NCI-H1930 (cell line): ENCODE measurements at regions not wholly inside any gene's neighbourhood (a gene's known extent, or its start where the extent isn't known, plus 50 kb on each side); places are given as distances from the start of the nearest gene placed in this dataset.
"Not testable (repeated sequence)": the region's sequence is repeated elsewhere in the genome, so short reads cannot be mapped to it uniquely, and the experiment has no call there.

Experiments used
- DNase-seq, 2 experiments: peaks; one replicate each; lab custom pipeline; 2025; lab: John Stamatoyannopoulos, UW

DNA sequence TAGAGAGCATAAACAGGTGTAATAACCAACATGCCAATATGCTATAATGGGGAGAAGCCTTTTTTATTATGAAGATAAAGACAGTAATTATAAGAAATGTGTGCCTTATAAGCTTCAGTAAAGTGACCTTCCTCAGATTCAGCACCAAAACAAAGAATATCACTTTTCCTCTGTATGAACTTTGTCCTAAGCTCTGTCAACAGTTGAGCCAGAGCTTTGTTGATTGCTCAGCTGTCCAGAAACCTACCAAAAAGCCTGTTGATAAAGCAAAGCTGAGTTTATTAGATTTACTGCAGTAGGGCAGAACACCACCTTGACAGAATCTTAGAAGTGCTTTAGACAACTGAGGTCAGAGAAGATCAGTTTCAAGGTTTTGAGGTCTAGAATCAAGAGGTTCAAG lies 635.3 kb downstream of the EDEM1 start:
- DNase-seq: no peak

DNA sequence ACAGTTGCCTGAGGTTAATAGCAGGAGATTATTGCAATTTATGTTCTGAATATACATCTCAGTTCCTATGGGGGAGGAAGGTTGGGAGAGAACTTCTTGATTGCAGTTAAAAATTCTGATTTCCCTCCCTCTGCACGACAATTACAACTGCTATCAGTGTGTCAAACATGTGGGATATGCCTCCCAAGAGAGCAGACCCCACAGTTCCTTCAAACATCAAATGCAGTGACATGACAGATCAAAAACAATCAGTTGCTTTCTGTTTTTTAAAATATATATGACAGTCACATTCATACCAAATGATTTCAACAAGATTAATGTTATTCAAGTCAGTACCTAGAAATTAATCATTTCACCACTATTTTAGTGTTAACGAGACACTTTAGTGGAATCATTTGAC lies 639.0 kb downstream of the EDEM1 start:
- DNase-seq: no peak

DNA sequence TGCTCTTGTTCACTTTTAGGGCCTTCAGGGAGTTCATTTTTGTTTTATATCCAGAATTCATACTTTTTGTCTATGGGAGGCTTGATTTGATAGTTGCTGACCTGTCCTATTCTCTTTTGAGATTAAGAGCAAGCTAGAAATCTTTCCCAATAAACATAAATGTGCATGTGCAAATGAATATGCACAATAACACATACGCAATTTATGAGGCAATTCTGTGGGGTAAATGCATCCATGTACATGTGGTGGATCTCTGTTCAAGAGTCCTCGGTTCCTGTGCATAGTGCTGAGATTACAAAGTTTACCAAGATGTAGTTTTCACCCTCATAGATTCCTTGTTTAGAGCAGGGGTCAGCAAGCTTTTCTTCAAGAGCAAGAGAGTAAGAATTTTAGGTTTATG lies 640.7 kb downstream of the EDEM1 start:
- no peak for DNase-seq

DNA sequence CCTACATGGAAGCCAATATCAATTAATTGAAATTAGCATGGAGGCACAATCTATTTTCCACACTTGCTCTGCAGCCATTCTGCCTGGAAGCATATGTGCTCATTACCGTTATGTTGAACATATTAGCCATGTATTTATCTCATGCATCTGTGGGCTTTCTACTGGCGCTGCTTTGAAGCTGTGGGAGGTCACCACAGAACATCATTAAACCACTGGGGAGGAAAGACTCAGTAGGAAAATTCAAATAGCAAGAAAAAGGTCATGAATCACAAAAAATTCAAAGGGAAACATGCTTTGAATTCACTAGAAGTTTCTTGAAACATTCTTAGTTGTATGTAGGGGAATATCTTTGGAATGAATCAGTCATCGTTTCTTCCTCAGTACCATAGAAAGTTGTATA lies 652.5 kb downstream of the EDEM1 start:
- no peak for DNase-seq

DNA sequence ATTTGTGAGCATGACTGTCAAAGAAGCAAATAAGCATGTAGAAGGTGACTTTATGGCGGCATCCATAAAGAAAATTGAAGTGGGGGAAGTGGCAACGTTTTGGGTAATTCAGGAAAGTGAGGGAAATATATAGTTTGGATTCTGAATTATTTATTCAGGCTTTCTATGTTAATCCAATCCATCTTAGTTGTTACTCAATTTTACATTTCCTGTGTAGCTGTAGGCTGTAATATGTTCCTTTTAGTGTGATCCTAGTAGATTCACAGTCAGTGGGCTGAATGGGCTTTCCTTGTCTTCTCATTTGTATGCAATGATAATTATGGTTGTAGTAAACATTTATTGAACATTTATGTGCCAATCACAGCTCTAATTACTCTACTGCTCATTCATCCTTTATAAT lies 654.1 kb downstream of the EDEM1 start:
- DNase-seq: no peak

DNA sequence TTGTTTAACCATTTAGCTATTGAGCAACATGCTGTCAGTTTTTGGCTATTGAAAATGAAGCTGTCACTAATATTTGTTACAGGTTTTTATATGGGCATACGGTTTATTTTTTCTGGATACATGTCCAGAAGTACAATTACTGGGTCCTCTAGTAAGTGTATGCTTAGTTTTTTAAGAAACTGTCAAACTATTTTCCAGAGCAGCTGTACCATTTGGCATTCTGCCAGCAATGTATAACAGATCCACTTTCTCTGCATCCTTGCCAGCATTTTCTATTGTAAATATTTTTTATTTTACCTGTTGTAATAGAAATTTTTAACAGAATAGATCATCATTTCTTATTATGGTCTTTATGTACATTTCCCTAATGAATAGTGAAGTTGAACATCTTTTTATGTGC lies 658.8 kb downstream of the EDEM1 start:
- DNase-seq: no peak

DNA sequence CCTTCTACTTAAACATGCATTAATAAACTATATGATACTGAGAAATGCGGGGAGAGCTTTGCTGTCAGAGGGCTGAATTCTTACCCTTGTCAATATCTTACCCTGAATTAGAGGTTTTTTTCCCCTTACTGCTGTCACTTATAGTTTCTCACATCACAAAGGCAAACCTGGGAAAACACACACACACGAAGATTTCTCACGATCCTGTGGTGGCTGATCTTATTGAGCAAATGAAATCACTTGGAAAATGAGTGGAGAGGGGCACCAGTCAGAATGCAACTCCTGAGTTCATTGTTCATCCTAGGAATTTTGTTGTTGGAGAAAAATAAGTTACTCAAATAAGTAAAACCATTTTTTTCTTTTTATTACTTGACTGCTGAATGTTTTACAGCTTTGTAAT lies 673.6 kb downstream of the EDEM1 start:
- DNase-seq: no peak

DNA sequence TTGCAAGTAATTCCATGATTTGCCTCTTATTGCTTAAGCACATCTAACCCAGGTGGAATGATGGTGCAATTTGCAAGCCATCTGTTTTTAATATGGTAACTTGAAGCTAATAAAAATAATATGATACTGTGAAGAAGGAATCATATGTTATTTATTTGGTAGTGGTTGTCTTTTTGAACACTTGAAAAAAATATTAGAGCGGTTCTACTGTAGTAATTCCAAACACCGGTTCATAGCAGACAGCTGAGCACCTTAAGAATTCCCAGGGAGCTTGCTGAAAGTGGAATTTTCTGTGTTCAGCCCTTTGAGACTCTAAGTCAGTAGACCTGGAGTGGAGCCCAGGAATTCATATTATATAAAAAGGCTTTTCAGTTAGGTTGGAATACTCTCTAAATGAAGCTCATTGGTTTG lies 687.4 kb downstream of the EDEM1 start:
- DNase-seq: no peak

DNA sequence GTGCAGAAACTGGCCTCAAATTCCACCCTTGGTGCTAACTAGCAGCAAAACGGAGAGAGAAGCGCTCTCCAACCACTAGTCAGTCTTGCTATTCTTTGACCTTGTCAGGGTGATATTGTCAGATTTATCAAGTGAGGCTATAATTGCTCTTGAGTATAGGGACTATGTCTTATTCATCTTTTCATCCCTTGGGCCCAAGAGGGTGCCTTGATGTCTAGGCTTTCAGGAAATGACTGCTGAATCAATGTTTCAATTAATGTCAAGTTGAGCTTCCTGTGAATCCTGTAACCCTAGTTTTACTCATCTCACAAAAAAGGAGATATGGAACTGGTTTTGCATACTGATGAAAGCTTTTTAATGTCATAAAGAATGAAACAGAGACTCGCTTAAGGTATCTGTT lies 701.3 kb downstream of the EDEM1 start:
- DNase-seq: no peak

DNA sequence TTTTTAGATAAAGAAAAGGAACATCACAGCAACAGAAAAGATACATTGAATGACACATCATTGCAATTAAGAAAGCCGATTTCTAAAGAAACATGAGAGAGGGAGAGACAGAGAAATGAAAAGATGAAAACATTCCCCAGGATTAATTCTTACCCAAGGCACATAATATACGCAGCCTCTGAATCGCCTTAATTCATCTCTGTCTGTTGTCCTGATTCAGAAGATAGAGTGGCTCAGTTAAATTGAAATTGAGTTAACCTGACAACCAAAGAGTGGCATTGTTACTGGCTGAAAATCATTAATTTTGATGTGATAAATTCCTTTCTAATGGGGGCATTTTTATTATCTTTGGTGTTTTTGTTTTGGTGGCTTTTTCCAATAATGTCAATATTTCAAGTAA lies 701.9 kb downstream of the EDEM1 start:
- no peak for DNase-seq

DNA sequence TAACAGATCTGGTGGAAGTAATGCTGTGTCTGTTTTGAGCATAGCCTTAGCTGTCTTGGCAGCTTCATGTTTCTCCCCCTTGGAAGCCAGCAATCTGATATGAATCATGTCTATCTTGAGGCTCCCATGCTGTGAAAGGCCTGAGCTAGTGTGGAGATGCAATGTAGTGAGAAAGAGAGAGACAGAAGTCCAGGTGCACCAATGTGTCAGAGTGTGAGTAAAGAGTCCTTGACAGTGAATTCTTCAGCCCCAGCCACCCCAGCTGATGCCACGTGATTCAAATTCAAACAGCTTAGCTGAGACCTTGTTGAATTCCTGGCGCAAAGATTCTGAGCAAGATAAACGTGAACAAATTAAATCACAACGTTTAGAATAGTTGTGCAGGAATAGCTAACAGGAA lies 704.2 kb downstream of the EDEM1 start:
- DNase-seq: no peak

DNA sequence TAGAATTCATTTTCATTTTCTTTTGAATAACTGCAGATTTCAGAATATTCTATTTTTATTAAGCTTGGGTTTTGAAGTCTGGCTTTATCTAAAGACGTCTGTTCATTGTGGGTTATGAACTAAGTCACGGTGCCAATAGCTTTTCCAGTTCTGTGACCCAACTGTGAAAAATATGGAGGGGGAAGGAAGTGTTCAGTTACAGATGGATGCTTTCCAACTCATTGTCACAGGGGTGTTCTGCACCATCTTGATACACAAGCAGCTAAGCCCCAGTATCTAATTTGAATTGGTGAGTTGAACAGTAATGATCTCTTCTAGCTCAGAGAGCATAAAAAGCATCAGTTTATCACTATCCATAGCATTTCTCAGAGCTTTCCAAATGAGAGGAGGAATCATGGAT lies 710.6 kb downstream of the EDEM1 start:
- DNase-seq: no peak

DNA sequence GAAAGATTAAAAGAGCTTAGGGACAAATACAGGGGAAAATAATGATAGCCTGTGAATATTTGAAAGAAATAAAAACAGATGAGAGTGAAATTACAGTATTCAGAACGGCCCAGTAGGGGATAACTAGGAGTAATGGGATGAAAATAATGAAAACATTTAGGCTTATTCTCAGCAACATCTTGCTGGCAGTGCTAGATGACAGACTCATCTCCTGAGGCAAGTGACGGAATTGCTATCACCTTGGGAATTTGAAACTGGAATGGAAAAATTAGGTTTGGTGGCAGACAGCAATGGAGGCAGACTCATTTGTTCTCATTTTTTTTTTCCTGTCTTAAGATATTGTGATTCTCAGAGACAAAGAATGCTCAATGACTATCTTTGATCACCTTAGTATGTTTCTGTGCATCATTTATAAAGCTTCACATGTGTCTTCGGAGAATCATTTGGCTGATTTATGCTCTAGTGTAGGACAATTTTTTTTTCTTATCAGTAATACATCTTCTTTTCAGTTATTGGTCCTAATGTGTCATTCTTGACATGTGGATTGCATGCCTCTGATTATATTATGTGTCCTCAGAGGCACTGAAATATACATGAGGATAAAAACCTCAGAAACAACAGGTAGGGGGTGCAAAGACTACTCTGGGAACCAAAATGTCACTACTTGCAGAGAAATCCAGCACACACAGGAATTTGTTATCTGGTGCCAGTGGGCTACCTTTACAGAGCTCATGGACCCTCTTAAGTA lies 711.7 kb downstream of the EDEM1 start:
- DNase-seq: no peak

DNA sequence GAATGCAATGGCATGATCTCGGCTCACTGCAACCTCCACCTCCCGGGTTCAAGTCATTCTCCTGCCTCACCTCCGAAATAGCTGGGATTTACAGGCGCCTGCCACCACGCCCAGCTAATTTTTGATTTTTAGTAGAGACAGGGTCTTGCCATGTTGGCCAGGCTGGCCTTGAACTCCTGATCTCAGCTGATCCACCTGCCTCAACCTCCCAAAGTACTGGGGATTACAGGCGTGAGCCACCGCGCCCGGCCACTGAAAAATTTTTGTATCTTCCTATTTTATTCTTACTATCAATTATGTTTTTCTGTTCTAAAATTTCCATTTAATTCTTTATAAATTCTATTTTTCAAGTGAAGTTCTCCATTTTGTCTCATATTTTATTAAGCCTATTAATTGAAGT lies 730.4 kb downstream of the EDEM1 start:
- DNase-seq: no peak

DNA sequence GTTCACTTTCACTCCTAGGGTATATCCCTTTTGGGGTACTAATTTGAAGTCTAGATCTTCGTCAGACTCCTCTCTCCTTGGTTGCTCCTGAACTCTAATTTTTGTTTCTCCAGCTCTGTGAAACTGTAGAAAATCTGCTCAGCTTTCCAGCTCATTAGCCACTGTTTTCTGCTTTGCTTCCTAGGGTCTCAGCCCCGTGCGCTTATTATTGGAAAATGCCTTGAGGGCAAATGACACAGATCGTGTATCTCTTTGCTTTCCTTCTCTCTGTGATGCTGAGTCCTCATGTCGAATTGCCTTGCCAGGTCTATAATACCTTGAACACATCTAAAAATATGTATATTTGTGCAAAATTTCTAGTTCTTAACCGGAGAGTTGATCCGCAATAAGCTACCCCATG lies 731.1 kb downstream of the EDEM1 start:
- DNase-seq: no peak

DNA sequence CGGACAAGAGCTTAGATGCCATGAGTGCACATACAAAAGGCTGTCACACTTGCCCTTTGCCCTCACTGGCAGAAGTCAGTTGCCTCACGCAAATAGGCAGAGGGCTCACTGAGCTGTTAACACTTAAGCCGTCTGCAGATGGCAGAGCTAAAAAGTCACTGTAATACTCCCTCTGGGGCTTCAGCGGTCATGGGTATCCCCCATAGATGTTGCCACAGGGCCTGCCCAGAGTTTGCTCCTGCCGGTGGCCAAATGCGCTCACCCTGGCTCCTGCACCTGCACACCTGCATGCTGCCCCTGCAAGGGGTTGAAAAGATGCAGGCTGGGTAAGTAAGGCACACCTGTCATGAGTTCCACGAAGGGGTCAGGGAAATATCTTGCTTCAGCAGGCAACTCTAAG lies 741.5 kb downstream of the EDEM1 start:
- no peak for DNase-seq

DNA sequence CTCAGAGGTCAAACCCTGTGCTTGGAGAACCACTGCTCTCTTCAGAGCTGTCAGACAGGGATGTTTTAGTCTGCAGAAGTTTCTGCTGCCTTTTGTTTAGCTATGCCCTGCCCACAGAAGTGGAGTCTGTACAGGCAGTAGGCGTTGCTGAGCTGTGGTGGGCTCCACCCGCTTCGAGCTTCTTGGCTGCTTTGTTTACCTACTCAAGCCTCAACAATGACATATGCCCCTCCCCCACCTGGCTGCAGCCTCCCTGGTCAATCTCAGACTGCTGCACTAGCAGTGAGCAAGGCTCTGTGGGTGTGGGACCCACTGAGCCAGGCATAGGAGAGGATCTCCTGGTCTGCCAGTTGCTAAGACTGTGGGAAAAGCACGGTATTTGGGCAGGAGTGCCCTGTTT lies 756.6 kb downstream of the EDEM1 start:
- not testable (repeated sequence) for DNase-seq

DNA sequence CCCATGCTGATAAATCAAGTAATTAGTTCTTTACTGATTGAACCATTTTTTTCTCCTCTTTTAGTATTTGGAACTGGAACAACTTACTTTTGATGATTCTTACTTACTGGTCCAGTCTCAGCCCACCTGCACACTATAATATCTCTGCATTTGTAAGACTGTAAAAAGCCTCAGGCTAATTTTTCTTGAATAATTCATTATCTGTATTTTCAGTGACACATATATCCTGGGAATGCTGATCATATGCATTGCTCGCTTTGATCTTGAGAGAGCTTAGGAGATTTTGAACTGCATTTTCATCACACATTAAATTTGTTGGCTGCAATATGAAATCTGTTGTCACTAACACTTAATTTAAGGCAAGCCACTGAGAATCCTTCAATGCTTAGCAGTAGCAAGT lies 760.6 kb downstream of the EDEM1 start:
- DNase-seq: no peak

DNA sequence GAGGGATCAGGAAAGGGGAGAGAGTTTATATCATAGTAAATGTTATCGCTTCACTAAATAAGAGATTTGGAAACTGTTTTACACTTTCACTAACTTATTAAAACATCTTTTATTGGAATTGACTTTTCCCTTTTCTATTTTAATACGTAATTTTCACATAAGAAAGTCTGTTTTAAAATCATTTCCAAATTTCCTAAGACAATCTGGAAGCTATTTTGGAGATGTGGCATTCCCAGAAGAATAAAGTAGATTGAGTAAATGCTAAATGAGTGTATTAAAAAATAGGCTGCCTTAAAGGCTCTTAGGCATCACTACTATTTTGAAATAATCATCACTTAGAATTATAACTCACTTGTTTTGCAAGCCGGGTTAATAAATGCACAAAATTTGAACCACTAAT lies 763.5 kb downstream of the EDEM1 start:
- DNase-seq: no peak

DNA sequence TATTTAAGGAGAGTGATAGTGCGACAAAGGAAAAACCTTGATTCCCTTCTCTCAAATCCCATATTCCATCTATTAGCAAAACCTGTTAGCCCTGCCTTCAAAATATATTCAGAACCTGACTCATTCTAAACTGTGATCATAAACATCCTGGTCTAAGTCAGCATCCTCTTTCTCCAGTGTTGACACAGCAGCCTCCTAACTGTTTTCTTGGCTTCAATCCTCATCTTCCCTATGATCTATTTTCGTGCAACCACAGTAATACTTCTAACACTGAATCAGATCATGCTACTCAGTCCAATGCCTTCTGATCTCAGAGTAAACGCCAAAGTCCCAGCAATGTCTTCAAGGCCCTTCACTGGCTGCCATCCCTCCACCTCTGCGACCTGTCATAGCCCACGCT lies 785.1 kb downstream of the EDEM1 start:
- DNase-seq: no peak

DNA sequence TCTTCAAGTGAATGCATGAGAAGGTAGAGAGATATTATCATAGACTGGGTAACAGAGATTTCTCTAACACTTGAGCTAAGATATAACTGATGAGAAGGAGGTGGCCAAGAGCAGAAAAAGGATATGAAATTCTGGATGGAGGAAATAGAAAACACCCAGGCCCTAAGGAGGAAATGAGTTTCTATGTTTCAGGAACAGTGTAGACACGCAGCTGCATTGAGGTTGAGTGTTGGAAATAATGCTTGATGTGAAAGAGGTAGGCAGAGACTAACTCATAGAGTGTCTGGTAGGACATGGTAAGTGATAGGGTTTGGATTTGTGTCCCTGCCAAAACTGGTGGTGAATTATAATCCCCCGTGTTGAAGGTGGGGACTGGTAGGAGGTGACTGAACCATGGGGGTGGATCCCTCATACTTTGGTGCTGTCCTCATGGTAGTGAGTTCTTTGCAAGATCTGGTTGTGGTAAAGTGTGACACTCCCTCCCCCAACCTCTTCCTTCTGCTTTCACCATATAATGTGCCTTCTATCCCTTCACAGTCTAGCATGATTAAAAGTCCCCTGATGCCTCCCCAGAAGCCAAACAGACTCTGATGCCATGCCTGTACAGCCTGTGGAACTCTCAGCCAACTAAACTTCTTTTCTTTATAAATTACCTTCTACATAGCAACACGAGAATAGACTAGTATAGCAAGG lies 787.3 kb downstream of the EDEM1 start:
- no peak for DNase-seq

DNA sequence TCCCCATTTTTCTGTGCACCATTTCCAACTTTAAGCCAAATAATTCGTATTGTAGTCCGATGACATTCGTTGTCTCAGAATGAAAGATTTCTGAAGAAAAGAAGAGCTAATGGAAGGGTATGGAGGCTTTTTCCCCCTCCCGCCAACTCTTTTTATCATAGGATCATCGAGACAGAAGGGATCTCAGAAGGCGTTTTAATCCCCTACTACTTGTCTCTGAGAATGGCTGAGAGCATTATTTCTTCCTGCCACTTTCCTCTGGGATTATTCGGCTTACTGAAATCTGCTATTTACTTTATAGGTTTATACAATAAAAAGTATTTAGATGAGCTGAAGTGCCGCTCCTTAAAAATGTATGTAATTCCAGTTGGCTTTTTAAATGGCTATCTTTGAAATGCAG lies 789.8 kb downstream of the EDEM1 start:
- no peak for DNase-seq

DNA sequence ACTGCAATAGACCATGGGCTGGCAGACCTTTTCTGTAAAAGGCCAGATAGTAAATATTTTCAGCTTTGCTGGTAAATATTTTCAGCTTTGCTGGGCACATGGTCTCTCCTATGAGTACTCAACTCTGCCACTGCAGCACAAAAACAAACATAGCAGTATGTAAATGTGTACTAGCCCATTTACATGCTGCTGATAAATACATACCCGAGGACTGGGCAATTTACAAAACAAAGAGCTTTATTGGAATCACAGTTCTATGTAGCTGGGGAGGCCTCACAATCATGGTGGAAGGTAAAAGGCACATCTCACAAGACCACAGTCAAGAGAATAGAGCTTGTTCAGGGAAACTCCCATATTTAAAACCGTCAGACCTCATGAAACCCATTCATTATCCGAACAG lies 793.0 kb downstream of the EDEM1 start:
- DNase-seq: no peak

DNA sequence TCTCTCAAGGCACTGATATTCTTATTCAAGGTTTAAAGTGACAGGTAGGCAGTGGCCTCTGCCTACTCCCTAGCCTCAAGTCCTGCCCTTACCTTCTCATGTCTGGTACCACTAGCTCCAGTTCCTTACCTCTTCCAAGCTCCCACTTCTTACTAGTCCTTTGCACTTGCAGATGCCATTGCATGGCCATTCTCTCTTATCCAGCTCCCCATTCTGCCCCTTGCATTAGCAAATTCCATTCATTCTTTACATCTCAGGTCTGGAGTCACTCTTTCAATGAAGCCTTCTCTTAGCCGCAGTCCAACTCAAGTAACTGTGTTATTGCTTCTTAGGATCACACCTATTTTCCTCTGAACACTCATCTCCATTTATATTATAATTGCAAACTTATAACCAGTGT lies 807.1 kb downstream of the EDEM1 start:
- no peak for DNase-seq
